HCT116 (cell line): ENCODE measurements at regions not wholly inside any gene's neighbourhood (a gene's known extent, or its start where the extent isn't known, plus 50 kb on each side); places are given as distances from the start of the nearest gene placed in this dataset.

ENCODE experiments used
- CTCF ChIP-seq, 3 experiments: fragments of 200-600 bp in 1 of 3; sonication (generic) in 1 of 3; IDR thresholded peaks in 2 of 3; conservative IDR thresholded peaks in 1 of 3; 2 replicates each; pipeline ENCODE4 v1.5.1; 2012 to 2017; ENCODE audit warnings: low read depth in 2 of 3, low read length in 2 of 3, antibody characterized with exemption in 1 of 3, borderline replicate concordance in 1 of 3, control low read depth in 1 of 3, mild to moderate bottlenecking in 1 of 3, mixed read lengths in 1 of 3, mixed run types in 1 of 3, moderate library complexity in 1 of 3; ENCODE audit not compliant: insufficient read depth in 1 of 3
- EZH2phosphoT487 ChIP-seq: fragments of 200-600 bp; IDR thresholded peaks from 2 replicates; pipeline ENCODE4 v1.6.1; 2018; ENCODE audit warnings: antibody characterized with exemption, borderline replicate concordance
- POLR2AphosphoS5 ChIP-seq: IDR thresholded peaks from 2 replicates; pipeline ENCODE4 v1.6.1; 2011; ENCODE audit warnings: mild to moderate bottlenecking, low read depth, low read length, moderate library complexity
- SP1 ChIP-seq: IDR thresholded peaks from 2 replicates; pipeline ENCODE4 v1.6.1; 2012; ENCODE audit warnings: low read depth
- TF ChIP-seq, protein P1 (sequence below): IDR thresholded peaks from 2 replicates; pipeline ENCODE4 v1.6.1; 2012

- TF ChIP-seq CTCF (IDR thresholded peaks at IDR 0.05 in 2 of 3, conservative IDR thresholded peaks at IDR 0.05 in 1 of 3; ENCODE audit: borderline replicate concordance in 1 of 3, insufficient read depth in 1 of 3, low read depth in 2 of 3, low read length in 2 of 3) (no peak), POLR2AphosphoS5 (no peak), SP1 (no peak), EZH2phosphoT487 (no peak)
- TF ChIP-seq, protein P1, sequence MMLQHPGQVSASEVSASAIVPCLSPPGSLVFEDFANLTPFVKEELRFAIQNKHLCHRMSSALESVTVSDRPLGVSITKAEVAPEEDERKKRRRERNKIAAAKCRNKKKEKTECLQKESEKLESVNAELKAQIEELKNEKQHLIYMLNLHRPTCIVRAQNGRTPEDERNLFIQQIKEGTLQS: no peak
Observed at GRCh38 chr19:32068793-32069192, 276.6 kb upstream of the ZNF507 start.
